Right atrium auricular region (tissue), 2 donors: ENCODE measurements at regions not wholly inside any gene's neighbourhood (a gene's known extent, or its start where the extent isn't known, plus 50 kb on each side); places are given as distances from the start of the nearest gene placed in this dataset.

Experiments
- DNase-seq: peaks from one replicate; pipeline ENCODE4 v3.0.0-alpha.2; 2019; ENCODE audit warnings: low spot score
- H3K27ac ChIP-seq, 2 donors: fragments of 200-600 bp; sonication (generic); 1 replicate in 1 of 2; 2 replicates in 1 of 2; pipeline ENCODE4 v1.5.1; 2016 to 2019
- H3K27me3 ChIP-seq, 2 donors: fragments of 200-600 bp; sonication (generic); one replicate each; pipeline versions ENCODE4 v1.5.1 to v1.6.0; 2017 to 2019
- H3K36me3 ChIP-seq: fragments of 200-600 bp; sonication (generic); one replicate; pipeline ENCODE4 v1.5.1; 2016
- H3K4me1 ChIP-seq, 2 donors: fragments of 200-600 bp; sonication (generic); one replicate each; pipeline versions ENCODE4 v1.5.1 to v1.6.0; 2017 to 2019
- H3K4me3 ChIP-seq, 2 donors: fragments of 200-600 bp; sonication (generic); 1 replicate in 1 of 2; 2 replicates in 1 of 2; pipeline ENCODE4 v1.5.1; 2017 to 2019; ENCODE audit warnings: mild to moderate bottlenecking in 1 of 2, moderate library complexity in 1 of 2
- H3K9me3 ChIP-seq, 2 donors: fragments of 200-600 bp; sonication (generic); one replicate each; pipeline ENCODE4 v1.5.1; 2019
- CTCF ChIP-seq, 2 donors: fragments of 200-600 bp; sonication (generic); IDR thresholded peaks; one replicate each; pipeline ENCODE4 v1.5.1; 2019; ENCODE audit warnings: antibody characterized with exemption in 2 of 2

- H3K36me3 ChIP-seq: no peaks in the 10 kb centered on the region
- H3K4me1 ChIP-seq: no peaks in the 10 kb centered on the region
- DNase-seq: no peak
- H3K9me3 ChIP-seq: no peaks in the 10 kb centered on the region
- no peak overlapping the region for H3K4me3 ChIP-seq
- no peak for TF ChIP-seq CTCF (IDR thresholded peaks at IDR 0.05)
- H3K27me3 ChIP-seq: no peaks in the 10 kb centered on the region
- H3K27ac ChIP-seq: no peak overlapping the region
Observed at GRCh38 chr2:223519471-223519870, 82.7 kb downstream of the SCG2 start.

- Histone ChIP-seq H3K4me3 (no peak overlapping the region), H3K27ac (no peak overlapping the region), H3K27me3 (no peaks in the 10 kb centered on the region), H3K9me3 (no peaks in the 10 kb centered on the region), H3K4me1 (no peaks in the 10 kb centered on the region), H3K36me3 (no peaks in the 10 kb centered on the region)
- no peak for DNase-seq
- TF ChIP-seq CTCF (IDR thresholded peaks at IDR 0.05): no peak
Observed at GRCh38 chr2:223522796-223523195, 79.4 kb downstream of the SCG2 start.

- Histone ChIP-seq H3K4me3 (no peak overlapping the region), H3K36me3 (no peaks in the 10 kb centered on the region), H3K9me3 (no peaks in the 10 kb centered on the region), H3K27ac (no peak overlapping the region), H3K4me1 (peaks cover 0 to 7% of the 10 kb centered on the region in 2 donors), H3K27me3 (no peaks in the 10 kb centered on the region)
- no peak for DNase-seq
- TF ChIP-seq CTCF (IDR thresholded peaks at IDR 0.05): no peak
Observed at GRCh38 chr2:223523551-223524001, 78.6 kb downstream of the SCG2 start.

- H3K27ac ChIP-seq: no peak overlapping the region
- H3K36me3 ChIP-seq: no peaks in the 10 kb centered on the region
- no peak for TF ChIP-seq CTCF (IDR thresholded peaks at IDR 0.05)
Observed at GRCh38 chr2:223524066-223524465, 78.1 kb downstream of the SCG2 start.

GRCh38 chr2:223526106-223526505, 76.1 kb downstream of the SCG2 start:
- Histone ChIP-seq H3K36me3 (no peaks in the 10 kb centered on the region), H3K27ac (no peak overlapping the region), H3K4me1 (peaks cover 0 to 7% of the 10 kb centered on the region in 2 donors), H3K27me3 (no peaks in the 10 kb centered on the region), H3K4me3 (no peak overlapping the region), H3K9me3 (no peaks in the 10 kb centered on the region)
- no peak for DNase-seq
- no peak for TF ChIP-seq CTCF (IDR thresholded peaks at IDR 0.05)

More at GRCh38 chr2:223524066-223524465, 78.1 kb downstream of the SCG2 start:
- H3K4me3 ChIP-seq: no peak overlapping the region
- no peak for DNase-seq
- H3K27me3 ChIP-seq: no peaks in the 10 kb centered on the region
- peaks cover 0 to 7% of the 10 kb centered on the region in 2 donors for H3K4me1 ChIP-seq
- H3K9me3 ChIP-seq: no peaks in the 10 kb centered on the region

- H3K4me1 ChIP-seq: peaks cover 0 to 7% of the 10 kb centered on the region in 2 donors
- no peak overlapping the region for H3K27ac ChIP-seq
Observed at GRCh38 chr2:223528036-223528435, 74.1 kb downstream of the SCG2 start.

More at GRCh38 chr2:223528036-223528435, 74.1 kb downstream of the SCG2 start:
- TF ChIP-seq CTCF (IDR thresholded peaks at IDR 0.05): no peak
- H3K4me3 ChIP-seq: no peak overlapping the region
- H3K27me3 ChIP-seq: no peaks in the 10 kb centered on the region
- H3K36me3 ChIP-seq: no peaks in the 10 kb centered on the region
- no peaks in the 10 kb centered on the region for H3K9me3 ChIP-seq
- no peak for DNase-seq
